PC-3 (cell line): ENCODE measurements at regions not wholly inside any gene's neighbourhood (a gene's known extent, or its start where the extent isn't known, plus 50 kb on each side); places are given as distances from the start of the nearest gene placed in this dataset.

Experiments
- EZH2 ChIP-seq: fragments of 300-600 bp; sonication (generic); IDR thresholded peaks from one replicate; pipeline ENCODE4 v1.6.1; 2017; ENCODE audit warnings: antibody characterized with exemption, mild to moderate bottlenecking, low read length; ENCODE audit not compliant: unreplicated experiment
- TF ChIP-seq, protein P1 (sequence below): fragments of 300-600 bp; sonication (generic); conservative IDR thresholded peaks from 2 replicates; pipeline ENCODE4 v1.5.1; 2017; ENCODE audit warnings: antibody characterized with exemption, low read depth, mild to moderate bottlenecking, low read length

DNA sequence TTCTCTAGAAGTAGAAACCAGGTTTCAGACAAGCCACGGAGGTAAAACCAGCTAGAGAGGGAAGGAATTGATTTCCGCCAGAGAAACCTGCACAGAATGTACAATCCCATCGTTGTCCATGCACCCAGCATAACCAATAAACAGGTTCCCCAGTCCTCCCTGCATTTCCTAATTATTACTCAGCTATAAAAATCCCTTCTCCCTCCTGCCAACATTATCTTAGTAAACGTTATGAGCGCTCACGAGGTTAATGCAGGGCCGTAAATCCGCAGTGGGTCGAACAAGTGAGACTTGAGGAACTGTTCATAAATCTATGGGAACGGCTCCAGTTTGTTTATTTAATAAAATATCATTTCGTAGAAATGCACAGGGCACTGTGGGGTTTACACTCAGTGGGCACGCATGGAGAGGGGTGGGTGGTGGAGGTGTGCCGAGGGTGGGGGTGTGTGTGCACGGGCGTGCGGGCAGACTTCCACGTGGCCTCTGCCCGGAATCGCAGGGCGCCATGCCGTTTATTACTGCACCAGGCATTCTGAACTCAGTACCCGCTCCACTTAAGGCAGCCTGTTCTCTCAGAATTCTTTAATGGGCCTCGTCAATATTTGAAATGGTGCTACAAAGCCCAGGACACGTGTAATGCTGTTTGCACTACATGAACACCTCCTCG is 257.3 kb downstream of the MIAT start:
- no peak for TF ChIP-seq EZH2
- TF ChIP-seq, protein P1, sequence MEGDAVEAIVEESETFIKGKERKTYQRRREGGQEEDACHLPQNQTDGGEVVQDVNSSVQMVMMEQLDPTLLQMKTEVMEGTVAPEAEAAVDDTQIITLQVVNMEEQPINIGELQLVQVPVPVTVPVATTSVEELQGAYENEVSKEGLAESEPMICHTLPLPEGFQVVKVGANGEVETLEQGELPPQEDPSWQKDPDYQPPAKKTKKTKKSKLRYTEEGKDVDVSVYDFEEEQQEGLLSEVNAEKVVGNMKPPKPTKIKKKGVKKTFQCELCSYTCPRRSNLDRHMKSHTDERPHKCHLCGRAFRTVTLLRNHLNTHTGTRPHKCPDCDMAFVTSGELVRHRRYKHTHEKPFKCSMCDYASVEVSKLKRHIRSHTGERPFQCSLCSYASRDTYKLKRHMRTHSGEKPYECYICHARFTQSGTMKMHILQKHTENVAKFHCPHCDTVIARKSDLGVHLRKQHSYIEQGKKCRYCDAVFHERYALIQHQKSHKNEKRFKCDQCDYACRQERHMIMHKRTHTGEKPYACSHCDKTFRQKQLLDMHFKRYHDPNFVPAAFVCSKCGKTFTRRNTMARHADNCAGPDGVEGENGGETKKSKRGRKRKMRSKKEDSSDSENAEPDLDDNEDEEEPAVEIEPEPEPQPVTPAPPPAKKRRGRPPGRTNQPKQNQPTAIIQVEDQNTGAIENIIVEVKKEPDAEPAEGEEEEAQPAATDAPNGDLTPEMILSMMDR, result no peak
